Heart right ventricle (tissue), 16 donors: ENCODE measurements at regions not wholly inside any gene's neighbourhood (a gene's known extent, or its start where the extent isn't known, plus 50 kb on each side); places are given as distances from the start of the nearest gene placed in this dataset.

Source experiments
- ATAC-seq, 8 donors: fragments of 200-7000 bp; cut with Tn5 transposase; one replicate each; pipeline ENCODE4 v1.9.1; 2020; ENCODE audit warnings: mild to moderate bottlenecking in 8 of 8, moderate library complexity in 8 of 8, moderate number of reproducible peaks in 1 of 8
- DNase-seq, 2 donors: peaks; one replicate each; pipeline ENCODE4 v3.0.0-alpha.2; 2020
- H3K27ac ChIP-seq, 10 donors: fragments of 200-600 bp; sonication (generic) in 2 of 10; one replicate each; pipeline versions ENCODE4 v1.5.0 to v1.8.0; 2020 to 2022; ENCODE audit warnings: mild to moderate bottlenecking in 3 of 10
- H3K27me3 ChIP-seq, 7 donors: fragments of 200-600 bp; one replicate each; pipeline ENCODE4 v1.8.0; 2021 to 2022; ENCODE audit warnings: mild to moderate bottlenecking in 2 of 7
- H3K36me3 ChIP-seq, 9 donors: fragments of 200-600 bp; sonication (generic) in 1 of 9; one replicate each; pipeline versions ENCODE4 v1.5.0 to v1.8.0; 2020 to 2022; ENCODE audit warnings: mild to moderate bottlenecking in 2 of 9
- H3K4me1 ChIP-seq, 9 donors: fragments of 200-600 bp; sonication (generic) in 1 of 9; one replicate each; pipeline versions ENCODE4 v1.5.0 to v1.8.0; 2020 to 2022; ENCODE audit warnings: mild to moderate bottlenecking in 4 of 9
- H3K4me3 ChIP-seq, 10 donors: fragments of 200-600 bp; sonication (generic) in 2 of 10; one replicate each; pipeline versions ENCODE4 v1.5.0 to v1.8.0; 2020 to 2022; ENCODE audit warnings: mild to moderate bottlenecking in 7 of 10, moderate library complexity in 2 of 10
- H3K9me3 ChIP-seq, 11 donors: fragments of 200-600 bp in 10 of 11; sonication (generic) in 2 of 11; one replicate each; pipeline versions ENCODE4 v1.5.0 to v1.8.0; 2013 to 2022; ENCODE audit warnings: mild to moderate bottlenecking in 2 of 11, control low read depth in 1 of 11, moderate library complexity in 1 of 11
- WGBS, 2 donors: extraction: QIAGEN DNeasy Blood & Tissue Kit; methylation state at CpG; one replicate each; pipeline ENCODE4 v1.1.7; 2013; ENCODE audit warnings: inconsistent platforms in 1 of 2; 5-methylcytosine and 5-hydroxymethylcytosine counted together
- intact Hi-C, 10 donors: fragments of 100-400 bp; cut with DNase I; formaldehyde crosslinking; loops; one replicate each; pipeline versions ENCODE4 v1.11.1 to v1.14.2; 2022
- TF ChIP-seq, protein P1 (sequence below), 9 donors: fragments of 200-600 bp; sonication (generic) in 2 of 9; IDR thresholded peaks; one replicate each; pipeline versions ENCODE4 v1.5.0 to v1.8.0; 2021 to 2022; ENCODE audit warnings: antibody characterized with exemption in 9 of 9, mild to moderate bottlenecking in 5 of 9, moderate library complexity in 1 of 9
- donor health status: Arrhythmogenic right ventricular cardiomyopathy.
- donor health status: ischemic (EF 13 %, LVEDD 7.1; RV severe dilation, severe dysfunction).
- donor health status: healthy with polysubstance abuse.
- donor health status: DM: no; HTN: yes; CAD: no.
- donor health status: DM: no; HTN: no; CAD: no.
- donor health status: ischemic (EF 25% LVEDD 6.9; RV normal size, moderate dysfunction).
- donor health status: ischemic (EF 25% LVEDD 5.7; RV mildly dilated, moderate dysfunction).
- donor health status: healthy.
- donor health status: DM: yes; HTN: yes; CAD: no.
- donor health status: Ischemic cardiomyopathy.
- donor health status: ischemic (EF 35%, LVEDD 5.7; RV mildly dilated, moderate dysfunction).
- donor health status: nonischemic (EF 11% LVEDD 7.7; RV severe dilation, severe dysfunction).
- donor health status: DM: yes; HTN: yes; CAD: no.
- donor health status: PGD.
- donor health status: ischemic (EF 29% LVEDD 5.4; RV normal size, mild dysfunction).
- donor health status: nonischemic (EF 23%, LVEDD 6.1; RV moderate dilation, normal function).

DNA sequence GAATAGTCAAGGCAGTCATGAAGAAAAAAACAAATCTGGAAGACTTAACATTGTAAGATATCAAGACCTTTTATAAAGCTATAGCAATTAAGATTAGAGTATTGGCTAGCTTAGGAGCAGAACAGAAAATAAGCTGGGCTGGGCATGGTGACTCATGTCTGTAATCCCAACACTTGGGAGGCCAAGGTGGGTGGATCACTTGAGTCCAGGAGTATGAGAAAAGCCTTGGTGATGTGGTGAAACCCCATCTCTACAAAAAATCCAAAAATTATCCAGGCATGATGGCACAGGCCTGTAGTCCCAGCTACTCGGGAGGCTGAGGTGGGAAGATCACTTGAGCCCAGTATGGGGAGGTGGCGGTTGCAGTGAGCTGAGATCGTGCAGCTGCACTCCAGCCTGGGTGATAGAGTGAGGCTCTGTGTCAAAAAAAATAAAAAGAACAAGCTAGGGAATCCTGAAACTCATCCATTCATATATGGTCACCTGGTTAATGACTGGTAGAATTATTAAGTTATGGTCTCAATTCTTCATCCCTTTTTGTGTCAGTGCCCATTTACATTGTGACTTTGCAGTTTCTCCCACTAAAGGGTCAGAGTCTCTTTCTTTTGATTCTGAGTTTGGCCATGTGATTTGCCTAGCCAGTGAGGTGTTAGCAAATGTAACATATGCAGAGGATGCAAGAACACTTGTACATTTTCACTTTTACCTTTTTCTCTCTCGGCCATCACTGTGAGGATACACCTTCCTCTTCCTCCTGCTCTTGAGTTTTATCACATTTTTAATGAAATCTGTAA is 144.6 kb upstream of the SGCD start:
- ATAC-seq (no peak), DNase-seq (no peak)
- WGBS, 2 donors = 78 to 85% methylated on average over 4 of the region's 4 CpGs
- H3K4me1 ChIP-seq = peaks cover 0 to 5% (median 0%) of the 10 kb centered on the region in 9 donors
- TF ChIP-seq, protein P1, sequence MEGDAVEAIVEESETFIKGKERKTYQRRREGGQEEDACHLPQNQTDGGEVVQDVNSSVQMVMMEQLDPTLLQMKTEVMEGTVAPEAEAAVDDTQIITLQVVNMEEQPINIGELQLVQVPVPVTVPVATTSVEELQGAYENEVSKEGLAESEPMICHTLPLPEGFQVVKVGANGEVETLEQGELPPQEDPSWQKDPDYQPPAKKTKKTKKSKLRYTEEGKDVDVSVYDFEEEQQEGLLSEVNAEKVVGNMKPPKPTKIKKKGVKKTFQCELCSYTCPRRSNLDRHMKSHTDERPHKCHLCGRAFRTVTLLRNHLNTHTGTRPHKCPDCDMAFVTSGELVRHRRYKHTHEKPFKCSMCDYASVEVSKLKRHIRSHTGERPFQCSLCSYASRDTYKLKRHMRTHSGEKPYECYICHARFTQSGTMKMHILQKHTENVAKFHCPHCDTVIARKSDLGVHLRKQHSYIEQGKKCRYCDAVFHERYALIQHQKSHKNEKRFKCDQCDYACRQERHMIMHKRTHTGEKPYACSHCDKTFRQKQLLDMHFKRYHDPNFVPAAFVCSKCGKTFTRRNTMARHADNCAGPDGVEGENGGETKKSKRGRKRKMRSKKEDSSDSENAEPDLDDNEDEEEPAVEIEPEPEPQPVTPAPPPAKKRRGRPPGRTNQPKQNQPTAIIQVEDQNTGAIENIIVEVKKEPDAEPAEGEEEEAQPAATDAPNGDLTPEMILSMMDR (IDR thresholded peaks at IDR 0.05) = no peak
- intact Hi-C loops = no loop called here
- no peak overlapping the region for H3K4me3 ChIP-seq
- no peaks in the 10 kb centered on the region for H3K27me3 ChIP-seq
- peaks cover 0 to 20% (median 3%) of the 10 kb centered on the region in 11 donors for H3K9me3 ChIP-seq
- H3K27ac ChIP-seq = no peak overlapping the region
- no peaks in the 10 kb centered on the region for H3K36me3 ChIP-seq

DNA sequence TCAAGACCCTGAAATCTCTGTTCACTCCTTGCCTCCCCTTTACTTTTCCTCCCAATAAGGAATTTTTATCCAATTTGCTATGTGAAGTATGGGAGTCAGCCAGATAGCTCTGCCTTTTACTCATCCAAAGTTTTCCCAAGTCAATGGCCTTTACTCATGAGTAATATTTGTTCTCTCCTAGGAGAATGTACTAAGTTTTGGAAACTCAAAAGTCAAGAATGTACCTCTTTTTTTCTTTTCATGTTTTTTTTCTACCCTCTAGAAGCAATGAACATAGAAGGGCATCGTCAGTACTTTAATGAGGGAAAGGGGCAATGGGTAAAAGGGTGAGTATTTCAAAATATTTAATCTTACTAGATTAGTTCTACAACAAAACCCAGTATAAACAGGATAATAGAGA is 140.2 kb upstream of the SGCD start:
- no peaks in the 10 kb centered on the region for H3K27me3 ChIP-seq
- peaks cover 0 to 7% (median 0%) of the 10 kb centered on the region in 9 donors for H3K4me1 ChIP-seq
- TF ChIP-seq, protein P1 (IDR thresholded peaks at IDR 0.05) = no peak
- intact Hi-C loops = loop anchor here in 1 of 10 donors (5.0 kb wide), 1 partner anchor 1276 kb away; the partner anchor contains the start of gene NIPAL4
- H3K9me3 ChIP-seq = peaks cover 0 to 7% (median 0%) of the 10 kb centered on the region in 11 donors
- no peaks in the 10 kb centered on the region for H3K36me3 ChIP-seq
- no peak overlapping the region for H3K27ac ChIP-seq
- 73 to 79% methylated on average over 1 of the region's 1 CpG for WGBS, 2 donors
- DNase-seq (no peak), ATAC-seq (no peak)
- H3K4me3 ChIP-seq = no peak overlapping the region

DNA sequence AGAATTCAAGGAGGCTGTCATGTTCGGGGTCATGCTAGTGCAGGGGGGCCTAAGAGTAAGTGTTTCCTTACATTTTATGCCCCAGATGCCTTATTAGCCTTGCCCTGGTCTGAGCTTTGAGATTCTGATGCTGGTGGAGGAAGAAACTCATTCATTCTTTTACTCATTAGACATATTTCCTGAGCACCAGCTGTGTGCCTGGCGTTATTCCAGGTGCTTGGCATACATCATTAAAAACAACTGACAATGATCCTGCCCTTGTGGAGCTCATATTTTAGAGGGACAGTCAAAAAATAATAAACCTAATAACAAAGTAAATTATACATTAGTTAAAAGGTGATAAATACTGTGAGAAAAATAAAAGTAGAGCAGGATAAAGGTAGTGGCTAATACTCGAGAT is 138.9 kb upstream of the SGCD start:
- no peaks in the 10 kb centered on the region for H3K27me3 ChIP-seq
- H3K9me3 ChIP-seq = no peaks in the 10 kb centered on the region
- intact Hi-C loops = loop anchor here in 1 of 10 donors (5.0 kb wide), 1 partner anchor 1274 kb away; the partner anchor contains the start of gene NIPAL4
- peaks cover 0 to 7% (median 0%) of the 10 kb centered on the region in 9 donors for H3K4me1 ChIP-seq
- DNase-seq (no peak), ATAC-seq (no peak)
- TF ChIP-seq, protein P1 (IDR thresholded peaks at IDR 0.05) = no peak
- no peak overlapping the region for H3K27ac ChIP-seq
- no peak overlapping the region for H3K4me3 ChIP-seq
- no peaks in the 10 kb centered on the region for H3K36me3 ChIP-seq
- 59 to 66% methylated on average over 3 of the region's 3 CpGs for WGBS, 2 donors

DNA sequence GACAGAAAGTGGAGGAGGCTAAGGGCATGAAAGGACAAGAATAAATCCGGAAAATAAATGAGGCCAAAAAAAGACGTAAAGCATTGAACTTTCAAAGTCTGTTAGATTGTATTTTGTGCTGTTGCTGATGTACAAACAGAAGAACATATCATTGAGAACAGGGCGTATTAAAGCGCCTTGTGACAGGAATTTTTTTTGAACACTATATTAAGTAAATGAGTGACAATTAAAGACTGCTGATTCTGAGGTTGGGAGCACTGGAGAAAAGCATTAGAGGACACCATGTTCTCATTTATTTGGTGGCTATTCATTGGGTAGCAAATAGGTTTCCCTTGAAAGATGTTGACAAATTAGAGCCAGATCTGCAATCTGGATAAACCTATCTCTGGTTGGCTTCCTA is 137.3 kb upstream of the SGCD start:
- no peaks in the 10 kb centered on the region for H3K9me3 ChIP-seq
- TF ChIP-seq, protein P1 (IDR thresholded peaks at IDR 0.05) = no peak
- DNase-seq (no peak), ATAC-seq (peak in 1 of 8 donors; percentile 67)
- peaks cover 0 to 7% (median 0%) of the 10 kb centered on the region in 9 donors for H3K4me1 ChIP-seq
- no peak overlapping the region for H3K27ac ChIP-seq
- H3K36me3 ChIP-seq = no peaks in the 10 kb centered on the region
- intact Hi-C loops = loop anchor here in 1 of 10 donors (5.0 kb wide), 1 partner anchor 1273 kb away; the partner anchor contains the start of gene NIPAL4
- no peak overlapping the region for H3K4me3 ChIP-seq
- WGBS, 2 donors = 83 to 84% methylated on average over 4 of the region's 4 CpGs
- H3K27me3 ChIP-seq = no peaks in the 10 kb centered on the region
